Aorta (tissue), 5 donors: ENCODE measurements at regions not wholly inside any gene's neighbourhood (a gene's known extent, or its start where the extent isn't known, plus 50 kb on each side); places are given as distances from the start of the nearest gene placed in this dataset.

Experiments
- ATAC-seq: fragments of 200-7000 bp; cut with Tn5 transposase; one replicate; pipeline ENCODE4 v1.9.1; 2022; ENCODE audit warnings: moderate library complexity; ENCODE audit not compliant: low FRiP score
- DNase-seq, 2 donors: peaks; one replicate each; pipeline ENCODE4 v3.0.0-alpha.2; 2020
- H3K27ac ChIP-seq, 2 donors: one replicate each; pipeline ENCODE4 v1.5.1; 2013; ENCODE audit warnings: low read length in 2 of 2, mild to moderate bottlenecking in 2 of 2, moderate library complexity in 2 of 2, control low read depth in 1 of 2, inconsistent platforms in 1 of 2, low read depth in 1 of 2
- H3K27me3 ChIP-seq, 2 donors: one replicate each; pipeline ENCODE4 v1.6.1; 2013; ENCODE audit warnings: control low read depth in 1 of 2, low read length in 1 of 2, mild to moderate bottlenecking in 1 of 2, moderate library complexity in 1 of 2; ENCODE audit not compliant: insufficient read depth in 2 of 2, control insufficient read depth in 1 of 2
- H3K36me3 ChIP-seq, 2 donors: one replicate each; pipeline ENCODE4 v1.6.1; 2013; ENCODE audit warnings: control low read depth in 1 of 2, low read length in 1 of 2, mild to moderate bottlenecking in 1 of 2; ENCODE audit not compliant: insufficient read depth in 2 of 2, control insufficient read depth in 1 of 2
- H3K4me1 ChIP-seq, 2 donors: one replicate each; pipeline ENCODE4 v1.6.1; 2013; ENCODE audit warnings: low read length in 2 of 2, control low read depth in 1 of 2, mild to moderate bottlenecking in 1 of 2, moderate library complexity in 1 of 2; ENCODE audit not compliant: insufficient read depth in 2 of 2, control insufficient read depth in 1 of 2
- H3K4me3 ChIP-seq, 2 donors: one replicate each; pipeline ENCODE4 v1.5.1; 2013; ENCODE audit warnings: low read length in 2 of 2, control low read depth in 1 of 2, mild to moderate bottlenecking in 1 of 2
- H3K9me3 ChIP-seq: one replicate; pipeline ENCODE4 v1.6.1; 2013; ENCODE audit warnings: mild to moderate bottlenecking, low read length; ENCODE audit not compliant: control insufficient read depth
- WGBS, 2 donors: extraction: QIAGEN DNeasy Blood & Tissue Kit; methylation state at CpG; one replicate each; pipeline ENCODE4 v1.1.7; 2013; 5-methylcytosine and 5-hydroxymethylcytosine counted together
- intact Hi-C, 2 donors: fragments of 100-400 bp; cut with DNase I; formaldehyde crosslinking; loops; one replicate each; pipeline versions ENCODE4 v1.14.2 to v1.15.0; 2022
- donor health status: healthy with polysubstance abuse.
- donor health status: Bipolar disorder and iron deficiency.
- donor health status: DM: no; HTN: no; CAD: no.
- donor health status: DM: no; HTN: no; CAD: no.
- donor health status: DM: yes; HTN: yes; CAD: no.

DNA sequence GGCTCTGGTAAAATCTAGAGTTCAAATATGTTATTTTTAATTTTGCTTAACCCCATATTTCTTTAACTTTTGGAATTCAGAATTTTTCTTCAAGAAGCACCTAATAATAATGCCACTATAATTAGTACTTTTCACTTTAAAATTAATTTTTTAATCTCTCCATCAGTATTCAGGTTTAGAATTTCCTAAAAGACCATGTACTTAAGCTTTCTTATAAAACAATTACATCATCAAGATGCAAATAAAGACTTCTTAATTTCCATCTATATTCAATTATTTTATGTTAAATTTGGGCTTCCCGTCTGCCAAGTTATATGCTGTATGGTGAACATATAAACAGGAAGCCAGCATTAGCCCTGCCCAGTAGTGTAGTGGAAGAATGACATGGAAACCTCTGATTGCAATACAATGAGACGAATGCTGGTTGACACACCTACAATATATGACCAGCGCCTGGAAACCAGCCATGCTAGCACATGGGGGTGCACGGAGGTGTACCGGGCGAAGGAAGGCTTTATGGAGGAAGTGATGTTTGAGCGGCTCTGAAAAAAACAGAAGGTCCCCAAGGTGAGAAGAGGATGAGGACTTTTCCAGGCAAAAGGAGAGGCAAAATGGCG, 82.2 kb downstream of the LLPH start:
- DNase-seq (no peak), ATAC-seq (no peak)
- H3K4me1 ChIP-seq, result no peaks in the 10 kb centered on the region
- intact Hi-C loops, result no loop called here
- no peaks in the 10 kb centered on the region for H3K9me3 ChIP-seq
- no peak overlapping the region for H3K4me3 ChIP-seq
- WGBS, 2 donors, result 93 to 94% methylated on average over 8 of the region's 8 CpGs
- H3K27me3 ChIP-seq, result no peaks in the 10 kb centered on the region
- no peak overlapping the region for H3K27ac ChIP-seq
- no peaks in the 10 kb centered on the region for H3K36me3 ChIP-seq

DNA sequence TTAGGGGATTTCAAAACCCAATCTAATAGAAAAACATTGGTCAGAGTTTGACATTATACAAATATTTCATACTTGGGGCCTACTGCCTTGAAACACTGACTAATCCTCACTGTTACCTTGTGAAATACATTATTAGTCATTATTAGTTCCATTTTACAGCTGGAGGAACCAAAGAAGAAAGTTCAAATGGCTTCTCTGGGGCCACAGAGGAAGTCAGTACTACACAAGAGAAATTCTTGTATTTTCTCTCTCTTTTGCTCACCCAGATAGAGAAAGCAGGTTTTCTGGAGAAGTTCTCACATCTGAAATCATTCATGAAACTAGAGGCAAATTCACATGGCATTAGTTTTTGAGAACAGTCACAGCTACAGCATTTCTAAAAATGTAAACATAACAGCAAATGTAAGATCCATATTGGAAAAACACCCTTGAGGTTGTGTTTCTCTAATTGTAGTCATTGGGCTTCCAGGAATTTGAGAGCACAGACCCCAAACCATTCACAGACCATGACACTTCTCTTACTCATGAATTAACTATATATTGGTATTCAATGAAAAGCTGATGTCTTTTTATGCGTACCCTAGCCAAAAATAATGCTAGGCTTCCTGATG, 83.0 kb downstream of the LLPH start:
- Histone ChIP-seq H3K4me3 (no peak overlapping the region), H3K36me3 (no peaks in the 10 kb centered on the region), H3K9me3 (no peaks in the 10 kb centered on the region), H3K27ac (no peak overlapping the region), H3K4me1 (no peaks in the 10 kb centered on the region), H3K27me3 (no peaks in the 10 kb centered on the region)
- no peak for ATAC-seq
- WGBS, 2 donors, result 96 to 98% methylated on average over 1 of the region's 1 CpG
- intact Hi-C loops, result no loop called here
- DNase-seq, result no peak

DNA sequence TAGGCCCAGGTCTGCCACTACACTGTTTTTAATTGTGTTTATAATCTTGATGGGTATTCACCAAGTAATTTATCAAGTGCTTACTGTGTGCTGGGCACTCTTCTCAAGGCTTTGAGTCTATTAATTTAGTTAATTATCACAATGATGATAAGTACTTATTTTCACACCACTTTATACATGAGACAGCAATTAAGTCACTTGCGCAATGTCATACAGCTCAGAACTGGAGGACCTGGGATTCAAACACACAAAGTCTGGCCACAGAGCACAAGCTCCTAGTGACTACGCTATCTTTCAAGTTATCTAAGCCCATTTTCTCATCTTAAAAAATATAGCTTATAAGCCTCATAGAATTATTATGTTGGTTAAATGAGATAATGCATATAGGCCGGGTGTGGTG, 85.0 kb downstream of the LLPH start:
- intact Hi-C loops, result no loop called here
- no peak overlapping the region for H3K27ac ChIP-seq
- 97 to 99% methylated on average over 3 of the region's 3 CpGs for WGBS, 2 donors
- no peak overlapping the region for H3K4me3 ChIP-seq
- DNase-seq (no peak), ATAC-seq (no peak)
- H3K36me3 ChIP-seq, result no peaks in the 10 kb centered on the region
- no peaks in the 10 kb centered on the region for H3K4me1 ChIP-seq
- no peaks in the 10 kb centered on the region for H3K27me3 ChIP-seq
- H3K9me3 ChIP-seq, result no peaks in the 10 kb centered on the region

DNA sequence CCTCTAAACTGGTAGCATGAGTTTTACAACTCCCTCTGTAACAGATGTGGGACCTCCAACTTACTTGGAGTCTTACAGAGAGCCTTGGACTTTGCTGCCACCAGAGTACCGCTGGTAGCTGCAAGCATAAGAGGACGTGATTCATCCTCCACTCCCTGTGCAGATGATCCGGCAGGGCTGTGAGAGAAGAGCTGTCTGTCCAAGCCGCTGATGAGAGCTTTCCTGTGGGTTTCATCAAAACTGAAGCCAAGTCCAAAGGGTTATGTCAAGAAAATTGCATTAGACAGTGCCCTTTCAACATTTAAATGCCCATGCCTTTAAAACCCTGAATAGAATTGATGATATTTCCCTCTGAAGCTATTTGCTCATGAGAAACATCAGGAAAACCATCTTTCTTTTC, 85.8 kb downstream of the LLPH start:
- H3K36me3 ChIP-seq, result no peaks in the 10 kb centered on the region
- no peak overlapping the region for H3K4me3 ChIP-seq
- no peaks in the 10 kb centered on the region for H3K9me3 ChIP-seq
- intact Hi-C loops, result no loop called here
- DNase-seq (no peak), ATAC-seq (no peak)
- H3K27me3 ChIP-seq, result no peaks in the 10 kb centered on the region
- 92 to 95% methylated on average over 4 of the region's 4 CpGs for WGBS, 2 donors
- no peak overlapping the region for H3K27ac ChIP-seq
- H3K4me1 ChIP-seq, result no peaks in the 10 kb centered on the region

DNA sequence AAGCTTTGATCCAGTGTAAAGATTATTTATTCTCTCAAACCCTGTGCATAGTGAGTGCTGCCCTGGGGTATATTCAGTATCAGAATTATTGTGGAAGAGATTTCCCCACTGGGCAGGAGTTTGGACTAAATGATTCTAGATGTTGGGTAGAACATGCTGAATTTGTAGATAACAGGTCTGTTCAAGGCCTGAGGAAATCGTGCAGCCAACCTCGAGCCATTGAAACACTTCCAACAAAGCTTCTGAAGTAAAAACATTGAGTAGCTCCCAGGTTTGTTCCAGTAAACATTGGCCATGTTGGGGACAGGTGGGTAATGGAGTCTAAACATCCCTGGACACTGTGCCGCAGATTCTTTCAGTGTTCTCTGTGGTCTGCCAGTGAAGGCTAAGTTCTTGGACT, 87.5 kb downstream of the LLPH start:
- Histone ChIP-seq H3K4me3 (no peak overlapping the region), H3K27me3 (no peaks in the 10 kb centered on the region), H3K36me3 (no peaks in the 10 kb centered on the region), H3K4me1 (no peaks in the 10 kb centered on the region), H3K9me3 (no peaks in the 10 kb centered on the region), H3K27ac (no peak overlapping the region)
- intact Hi-C loops, result no loop called here
- DNase-seq (no peak), ATAC-seq (no peak)
- WGBS, 2 donors, result 72 to 73% methylated on average over 3 of the region's 3 CpGs

DNA sequence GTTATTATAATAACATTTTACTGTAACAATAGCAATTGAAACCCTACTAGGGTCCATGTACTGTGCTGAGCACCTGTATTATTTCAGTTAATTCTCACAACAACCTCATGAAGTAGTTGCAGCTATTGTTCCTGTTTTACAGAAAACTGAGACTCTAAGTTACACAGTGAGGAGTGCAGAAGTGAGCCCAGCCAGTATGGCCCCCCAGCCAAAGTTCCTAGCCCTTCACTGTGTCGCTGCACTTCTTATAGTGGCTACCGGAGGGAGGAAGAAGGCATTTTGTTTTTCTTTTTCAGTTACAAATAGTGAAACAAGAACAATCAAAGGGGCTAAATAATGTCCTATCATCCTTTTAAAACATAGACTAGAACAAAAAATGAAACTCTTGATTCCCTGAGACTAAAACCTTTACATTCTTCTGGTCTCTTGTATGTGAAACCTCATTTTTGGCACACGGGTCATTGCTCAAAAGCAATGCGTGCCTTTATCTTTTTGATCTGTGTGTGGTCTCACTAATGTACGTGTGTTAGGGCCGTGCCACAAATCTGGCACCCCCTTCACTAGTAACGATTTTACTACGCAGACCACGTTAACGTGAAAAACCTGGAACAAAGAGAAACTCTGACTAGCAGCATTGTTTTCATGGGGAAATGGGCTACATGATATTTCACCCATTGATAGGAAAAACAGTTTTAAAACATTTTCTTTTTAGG, 88.7 kb downstream of the LLPH start:
- Histone ChIP-seq H3K36me3 (no peaks in the 10 kb centered on the region), H3K9me3 (no peaks in the 10 kb centered on the region), H3K4me3 (no peak overlapping the region), H3K27ac (no peak overlapping the region), H3K4me1 (no peaks in the 10 kb centered on the region), H3K27me3 (no peaks in the 10 kb centered on the region)
- WGBS, 2 donors, result 80 to 84% methylated on average over 10 of the region's 10 CpGs
- intact Hi-C loops, result no loop called here
- no peak for ATAC-seq
- no peak for DNase-seq

DNA sequence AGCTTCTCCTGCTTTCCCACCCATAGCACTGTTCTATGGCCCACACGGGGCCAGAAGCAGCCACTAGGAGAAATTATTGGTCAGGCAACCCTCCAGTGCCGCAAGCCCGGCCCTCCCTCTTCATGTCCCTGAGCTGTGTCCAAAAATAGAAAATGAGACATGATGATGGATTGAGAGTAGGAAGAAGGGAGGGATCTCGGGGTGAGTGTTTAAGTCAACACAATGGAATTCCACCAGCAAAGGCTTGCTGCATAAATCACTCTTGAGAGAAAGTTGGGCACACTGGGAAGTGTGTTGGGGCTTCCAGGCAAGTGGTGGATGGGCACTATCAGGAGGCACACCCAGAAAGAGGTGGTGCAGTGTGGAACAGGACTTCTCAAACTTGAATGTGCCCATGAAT, 94.2 kb downstream of the LLPH start:
- peak; percentile 74 to 84 for DNase-seq
- Histone ChIP-seq H3K27ac (peak overlapping the region in 1 of 2 donors; percentile 56), H3K4me3 (no peak overlapping the region), H3K4me1 (no peaks in the 10 kb centered on the region), H3K9me3 (no peaks in the 10 kb centered on the region), H3K36me3 (no peaks in the 10 kb centered on the region), H3K27me3 (no peaks in the 10 kb centered on the region)
- WGBS, 2 donors, result 1 to 6% methylated on average over 4 of the region's 4 CpGs
- ATAC-seq, result peak; percentile 92
- intact Hi-C loops, result no loop called here

DNA sequence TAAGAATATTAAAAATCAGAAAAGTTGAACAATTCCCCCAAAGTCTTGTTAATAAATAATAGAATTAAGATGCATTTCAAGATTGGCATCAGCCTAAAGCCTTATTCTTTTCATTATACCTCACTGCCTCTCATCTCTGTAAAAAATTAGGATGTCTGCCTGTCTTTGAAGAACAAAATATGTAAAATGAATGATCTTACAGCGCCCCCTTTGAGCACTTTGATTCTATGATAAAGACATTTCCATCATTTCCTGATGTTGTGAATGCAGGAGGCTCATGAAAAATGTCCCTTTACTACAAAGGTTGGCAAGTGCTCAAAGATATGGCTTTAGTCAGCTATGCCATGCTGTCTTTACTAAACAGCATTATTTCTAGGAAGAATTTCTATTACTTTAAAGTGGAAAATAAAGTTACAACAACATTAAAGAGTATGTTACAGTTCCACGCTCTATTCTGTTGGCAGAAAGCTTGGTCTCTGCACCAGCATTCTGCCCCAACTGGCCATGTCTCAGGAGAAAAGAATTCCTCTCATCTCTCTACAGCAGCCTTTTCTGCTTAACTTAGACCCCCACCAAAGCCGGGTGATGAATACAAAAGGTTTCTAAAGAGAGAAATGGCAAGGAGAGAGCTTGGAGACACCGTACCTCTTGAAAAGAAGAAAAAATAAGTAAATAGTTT, 95.1 kb downstream of the LLPH start:
- Histone ChIP-seq H3K36me3 (no peaks in the 10 kb centered on the region), H3K27me3 (no peaks in the 10 kb centered on the region), H3K4me1 (no peaks in the 10 kb centered on the region), H3K9me3 (no peaks in the 10 kb centered on the region), H3K27ac (peak overlapping the region in 1 of 2 donors; percentile 57), H3K4me3 (no peak overlapping the region)
- intact Hi-C loops, result no loop called here
- no peak for DNase-seq
- no peak for ATAC-seq
- 4 to 6% methylated on average over 4 of the region's 4 CpGs for WGBS, 2 donors
